GM12874 (cell line): ENCODE measurements at regions not wholly inside any gene's neighbourhood (a gene's known extent, or its start where the extent isn't known, plus 50 kb on each side); places are given as distances from the start of the nearest gene placed in this dataset.

ENCODE experiments used
- TF ChIP-seq, protein P1 (sequence below): IDR thresholded peaks from 2 replicates; pipeline ENCODE4 v1.5.1; 2011; ENCODE audit warnings: low read depth, mild to moderate bottlenecking, control low read depth, low read length, moderate library complexity; ENCODE audit not compliant: insufficient read depth

DNA sequence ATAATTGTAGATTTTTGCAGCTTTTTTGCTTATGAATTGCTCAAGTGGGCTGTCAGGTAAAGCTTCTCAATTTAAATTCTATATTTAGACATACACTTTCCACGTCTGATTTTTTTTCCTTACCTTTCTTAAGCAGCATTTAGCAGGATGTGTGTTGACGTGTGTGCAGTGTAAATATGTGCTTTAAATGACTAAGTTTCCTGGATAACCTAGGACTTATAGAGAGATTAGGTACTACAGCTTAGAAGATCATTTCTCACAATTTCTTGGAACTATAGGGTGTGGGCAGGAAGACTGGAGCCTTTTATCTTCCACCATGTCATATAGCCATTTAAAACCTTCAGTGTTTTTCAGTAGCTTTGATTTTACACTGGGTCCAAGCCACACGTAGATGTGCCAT, 263.5 kb downstream of the NOVA1 start:
- TF ChIP-seq, protein P1, sequence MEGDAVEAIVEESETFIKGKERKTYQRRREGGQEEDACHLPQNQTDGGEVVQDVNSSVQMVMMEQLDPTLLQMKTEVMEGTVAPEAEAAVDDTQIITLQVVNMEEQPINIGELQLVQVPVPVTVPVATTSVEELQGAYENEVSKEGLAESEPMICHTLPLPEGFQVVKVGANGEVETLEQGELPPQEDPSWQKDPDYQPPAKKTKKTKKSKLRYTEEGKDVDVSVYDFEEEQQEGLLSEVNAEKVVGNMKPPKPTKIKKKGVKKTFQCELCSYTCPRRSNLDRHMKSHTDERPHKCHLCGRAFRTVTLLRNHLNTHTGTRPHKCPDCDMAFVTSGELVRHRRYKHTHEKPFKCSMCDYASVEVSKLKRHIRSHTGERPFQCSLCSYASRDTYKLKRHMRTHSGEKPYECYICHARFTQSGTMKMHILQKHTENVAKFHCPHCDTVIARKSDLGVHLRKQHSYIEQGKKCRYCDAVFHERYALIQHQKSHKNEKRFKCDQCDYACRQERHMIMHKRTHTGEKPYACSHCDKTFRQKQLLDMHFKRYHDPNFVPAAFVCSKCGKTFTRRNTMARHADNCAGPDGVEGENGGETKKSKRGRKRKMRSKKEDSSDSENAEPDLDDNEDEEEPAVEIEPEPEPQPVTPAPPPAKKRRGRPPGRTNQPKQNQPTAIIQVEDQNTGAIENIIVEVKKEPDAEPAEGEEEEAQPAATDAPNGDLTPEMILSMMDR: no peak

DNA sequence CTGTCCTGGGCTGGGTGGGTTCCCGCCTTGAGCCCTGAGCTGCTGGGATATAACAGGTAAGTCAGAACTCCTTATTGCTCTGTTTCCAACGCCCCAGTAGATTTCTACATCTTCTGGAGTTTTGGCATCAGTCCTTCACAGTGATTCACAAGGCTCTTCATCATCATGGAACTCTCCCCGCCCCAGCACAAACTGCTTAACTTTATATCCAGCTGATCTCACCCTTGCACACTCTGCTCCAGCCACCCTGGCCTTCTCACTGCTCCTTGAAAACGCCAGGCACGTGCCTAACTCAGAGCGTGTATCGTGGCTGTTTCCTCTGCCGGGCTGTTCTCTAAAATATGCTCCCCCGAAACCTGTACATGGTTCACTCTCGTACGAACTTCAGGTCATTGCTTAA, 264.9 kb downstream of the NOVA1 start:
- TF ChIP-seq, protein P1: no peak

DNA sequence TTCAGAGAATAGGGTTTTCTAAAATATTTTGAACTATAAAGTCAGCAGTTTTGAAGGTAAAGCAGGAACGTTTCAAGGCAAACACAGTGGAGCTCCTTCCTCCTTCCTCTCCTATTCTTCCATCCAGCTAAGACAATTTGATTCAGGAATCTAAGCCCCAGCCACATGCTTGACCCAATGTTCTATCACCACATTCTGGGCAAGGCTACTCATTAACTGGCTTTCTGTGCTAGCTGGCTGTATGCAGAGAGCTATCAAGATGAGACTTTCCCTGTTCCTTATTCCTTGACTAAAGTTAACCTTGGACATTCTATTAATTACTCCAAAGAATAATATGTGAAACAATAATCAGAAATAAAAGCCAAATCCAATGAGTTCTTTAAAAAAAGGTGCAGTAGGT, 266.9 kb downstream of the NOVA1 start:
- TF ChIP-seq, protein P1: no peak

DNA sequence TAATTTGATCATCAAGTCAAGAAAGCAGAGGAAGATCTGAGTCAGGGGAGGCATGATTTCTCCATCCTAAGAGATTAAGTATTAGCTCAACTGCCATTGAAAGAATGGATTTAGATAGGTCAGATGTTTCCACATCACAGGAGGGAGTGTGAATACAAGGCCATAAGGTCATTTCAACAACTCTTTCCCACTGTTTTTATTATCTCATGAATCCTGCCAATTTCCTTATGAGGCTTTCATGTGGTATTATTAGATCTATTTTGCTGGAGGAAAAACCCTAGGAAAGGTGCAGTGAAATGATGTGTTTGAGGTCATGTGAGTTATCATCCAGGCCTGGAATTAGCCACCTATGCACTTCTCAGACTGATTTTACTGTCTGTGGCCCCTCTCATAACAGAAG, 269.0 kb downstream of the NOVA1 start:
- TF ChIP-seq, protein P1: no peak

DNA sequence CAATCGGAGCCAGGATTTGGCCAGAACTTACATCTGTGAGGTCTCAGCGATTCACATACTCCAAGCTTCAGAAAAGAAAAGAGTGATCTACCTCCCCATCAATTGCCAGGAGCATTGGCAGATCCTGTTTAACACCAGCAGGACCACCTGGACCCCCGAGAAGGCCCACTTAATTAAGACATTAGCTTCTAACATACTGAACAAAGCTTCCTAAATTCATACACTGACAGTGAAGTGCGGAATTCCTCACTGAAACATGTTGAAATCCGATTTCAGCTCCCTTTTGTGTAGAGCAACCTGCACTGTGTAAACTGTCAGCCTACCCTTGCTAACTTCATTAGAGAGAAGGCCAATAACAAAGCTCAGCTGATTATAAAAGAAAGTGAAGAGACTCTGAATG, 274.0 kb downstream of the NOVA1 start:
- TF ChIP-seq, protein P1: no peak

DNA sequence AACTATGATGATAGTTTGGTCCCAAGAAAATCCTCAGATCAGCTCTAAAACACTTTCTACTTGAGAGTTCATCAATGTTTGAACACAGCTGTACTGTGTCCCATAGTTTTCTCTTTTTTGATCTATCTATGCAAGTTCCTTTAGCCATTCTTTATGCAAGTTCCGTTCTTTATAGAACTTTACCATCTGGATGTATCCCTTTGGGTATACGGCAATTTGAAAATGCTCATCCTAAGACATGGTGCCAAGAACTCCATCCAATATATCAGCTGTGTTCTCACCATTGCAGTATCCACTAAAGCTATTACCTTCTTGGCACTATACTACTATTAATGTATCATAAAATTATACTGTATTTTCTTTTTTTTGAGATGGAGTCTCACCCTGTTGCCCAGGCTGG, 276.9 kb downstream of the NOVA1 start:
- TF ChIP-seq, protein P1: no peak

DNA sequence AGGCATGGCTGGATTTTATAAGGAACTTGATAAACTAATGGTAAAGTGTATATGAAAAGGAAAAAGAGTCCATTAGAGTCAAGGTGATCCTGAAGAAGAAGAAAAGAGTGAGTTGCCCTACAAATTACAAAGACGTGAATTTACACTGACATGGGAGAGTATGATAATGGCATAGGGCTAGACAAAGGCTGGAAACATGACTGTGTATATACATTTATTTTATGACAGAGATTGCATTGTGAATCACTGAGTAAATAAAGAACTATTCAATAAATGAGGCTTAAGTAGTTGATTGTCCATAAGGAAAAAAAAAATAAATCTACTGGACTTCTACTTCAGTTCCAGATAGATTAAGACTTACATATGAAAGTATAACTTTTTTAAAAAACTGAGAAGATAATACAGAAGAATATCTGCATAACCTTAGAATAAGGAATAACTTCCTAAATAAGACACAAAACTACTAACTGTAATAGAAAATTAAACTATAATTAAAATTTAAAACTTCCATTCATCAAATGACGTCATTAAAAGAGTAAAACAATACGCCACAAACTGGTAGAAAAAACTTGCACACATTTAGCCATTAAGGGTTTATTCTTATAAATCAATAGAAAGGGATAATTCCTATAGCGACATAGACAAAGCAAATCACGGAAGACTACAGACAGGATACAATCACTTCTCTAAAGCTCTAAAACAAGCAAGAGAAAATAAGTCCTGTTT, 278.5 kb downstream of the NOVA1 start:
- TF ChIP-seq, protein P1: no peak
